ENCODE measurements at regions not wholly inside any gene's neighbourhood (a gene's known extent, or its start where the extent isn't known, plus 50 kb on each side); places are given as distances from the start of the nearest gene placed in this dataset.

DNA sequence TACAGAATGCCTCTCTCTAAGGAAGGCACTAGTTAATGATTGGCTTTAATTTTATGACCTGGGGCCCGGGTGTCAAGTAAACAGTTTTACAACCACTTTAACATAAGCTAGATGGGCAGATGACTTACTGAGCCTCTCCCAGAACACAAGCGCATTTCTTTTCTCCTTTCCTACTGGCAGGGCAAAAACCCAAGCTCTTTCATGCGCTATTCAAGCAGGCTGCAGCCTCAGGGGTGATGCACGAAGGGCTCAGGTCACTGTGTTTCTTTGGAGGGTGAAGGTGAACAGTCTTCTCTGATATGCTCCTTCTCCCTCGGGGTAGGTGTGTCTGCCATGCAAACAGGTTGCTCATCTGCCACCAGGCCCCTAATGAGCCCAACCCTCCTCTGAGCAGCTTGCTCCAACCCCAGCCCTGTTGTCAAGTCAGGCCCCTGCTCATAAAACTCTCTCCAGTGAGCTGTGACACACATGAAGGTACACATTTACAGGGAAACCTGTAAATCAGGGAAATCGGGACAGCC, 73.5 kb upstream of the CDH4 start (continued):
- TF ChIP-seq, protein P1, sequence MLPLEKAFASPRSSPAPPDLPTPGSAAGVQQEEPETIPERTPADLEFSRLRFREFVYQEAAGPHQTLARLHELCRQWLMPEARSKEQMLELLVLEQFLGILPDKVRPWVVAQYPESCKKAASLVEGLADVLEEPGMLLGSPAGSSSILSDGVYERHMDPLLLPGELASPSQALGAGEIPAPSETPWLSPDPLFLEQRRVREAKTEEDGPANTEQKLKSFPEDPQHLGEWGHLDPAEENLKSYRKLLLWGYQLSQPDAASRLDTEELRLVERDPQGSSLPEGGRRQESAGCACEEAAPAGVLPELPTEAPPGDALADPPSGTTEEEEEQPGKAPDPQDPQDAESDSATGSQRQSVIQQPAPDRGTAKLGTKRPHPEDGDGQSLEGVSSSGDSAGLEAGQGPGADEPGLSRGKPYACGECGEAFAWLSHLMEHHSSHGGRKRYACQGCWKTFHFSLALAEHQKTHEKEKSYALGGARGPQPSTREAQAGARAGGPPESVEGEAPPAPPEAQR (tag by site-specific recombination; IDR thresholded peaks at IDR 0.05): no peak
- no peak for TF ChIP-seq ZEB2 (tag by site-specific recombination; IDR thresholded peaks at IDR 0.05)
- no peak for TF ChIP-seq KLF8 (tag by site-specific recombination; IDR thresholded peaks at IDR 0.05)
- TF ChIP-seq, protein P2, sequence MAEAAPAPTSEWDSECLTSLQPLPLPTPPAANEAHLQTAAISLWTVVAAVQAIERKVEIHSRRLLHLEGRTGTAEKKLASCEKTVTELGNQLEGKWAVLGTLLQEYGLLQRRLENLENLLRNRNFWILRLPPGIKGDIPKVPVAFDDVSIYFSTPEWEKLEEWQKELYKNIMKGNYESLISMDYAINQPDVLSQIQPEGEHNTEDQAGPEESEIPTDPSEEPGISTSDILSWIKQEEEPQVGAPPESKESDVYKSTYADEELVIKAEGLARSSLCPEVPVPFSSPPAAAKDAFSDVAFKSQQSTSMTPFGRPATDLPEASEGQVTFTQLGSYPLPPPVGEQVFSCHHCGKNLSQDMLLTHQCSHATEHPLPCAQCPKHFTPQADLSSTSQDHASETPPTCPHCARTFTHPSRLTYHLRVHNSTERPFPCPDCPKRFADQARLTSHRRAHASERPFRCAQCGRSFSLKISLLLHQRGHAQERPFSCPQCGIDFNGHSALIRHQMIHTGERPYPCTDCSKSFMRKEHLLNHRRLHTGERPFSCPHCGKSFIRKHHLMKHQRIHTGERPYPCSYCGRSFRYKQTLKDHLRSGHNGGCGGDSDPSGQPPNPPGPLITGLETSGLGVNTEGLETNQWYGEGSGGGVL (tag by site-specific recombination; IDR thresholded peaks at IDR 0.05): no peak
- TF ChIP-seq REPIN1 (tag by site-specific recombination; IDR thresholded peaks at IDR 0.05; ENCODE audit: low read depth): no peak
- no peak for TF ChIP-seq ZNF626 (tag by site-specific recombination; IDR thresholded peaks at IDR 0.05)
- no peak for TF ChIP-seq ZNF239 (tag by site-specific recombination; IDR thresholded peaks at IDR 0.05)
- TF ChIP-seq, protein P3, sequence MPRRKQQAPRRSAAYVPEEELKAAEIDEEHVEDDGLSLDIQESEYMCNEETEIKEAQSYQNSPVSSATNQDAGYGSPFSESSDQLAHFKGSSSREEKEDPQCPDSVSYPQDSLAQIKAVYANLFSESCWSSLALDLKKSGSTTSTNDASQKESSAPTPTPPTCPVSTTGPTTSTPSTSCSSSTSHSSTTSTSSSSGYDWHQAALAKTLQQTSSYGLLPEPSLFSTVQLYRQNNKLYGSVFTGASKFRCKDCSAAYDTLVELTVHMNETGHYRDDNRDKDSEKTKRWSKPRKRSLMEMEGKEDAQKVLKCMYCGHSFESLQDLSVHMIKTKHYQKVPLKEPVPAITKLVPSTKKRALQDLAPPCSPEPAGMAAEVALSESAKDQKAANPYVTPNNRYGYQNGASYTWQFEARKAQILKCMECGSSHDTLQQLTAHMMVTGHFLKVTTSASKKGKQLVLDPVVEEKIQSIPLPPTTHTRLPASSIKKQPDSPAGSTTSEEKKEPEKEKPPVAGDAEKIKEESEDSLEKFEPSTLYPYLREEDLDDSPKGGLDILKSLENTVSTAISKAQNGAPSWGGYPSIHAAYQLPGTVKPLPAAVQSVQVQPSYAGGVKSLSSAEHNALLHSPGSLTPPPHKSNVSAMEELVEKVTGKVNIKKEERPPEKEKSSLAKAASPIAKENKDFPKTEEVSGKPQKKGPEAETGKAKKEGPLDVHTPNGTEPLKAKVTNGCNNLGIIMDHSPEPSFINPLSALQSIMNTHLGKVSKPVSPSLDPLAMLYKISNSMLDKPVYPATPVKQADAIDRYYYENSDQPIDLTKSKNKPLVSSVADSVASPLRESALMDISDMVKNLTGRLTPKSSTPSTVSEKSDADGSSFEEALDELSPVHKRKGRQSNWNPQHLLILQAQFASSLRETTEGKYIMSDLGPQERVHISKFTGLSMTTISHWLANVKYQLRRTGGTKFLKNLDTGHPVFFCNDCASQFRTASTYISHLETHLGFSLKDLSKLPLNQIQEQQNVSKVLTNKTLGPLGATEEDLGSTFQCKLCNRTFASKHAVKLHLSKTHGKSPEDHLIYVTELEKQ (tag by site-specific recombination; IDR thresholded peaks at IDR 0.05; ENCODE audit: borderline replicate concordance): no peak
- TF ChIP-seq, protein P4, sequence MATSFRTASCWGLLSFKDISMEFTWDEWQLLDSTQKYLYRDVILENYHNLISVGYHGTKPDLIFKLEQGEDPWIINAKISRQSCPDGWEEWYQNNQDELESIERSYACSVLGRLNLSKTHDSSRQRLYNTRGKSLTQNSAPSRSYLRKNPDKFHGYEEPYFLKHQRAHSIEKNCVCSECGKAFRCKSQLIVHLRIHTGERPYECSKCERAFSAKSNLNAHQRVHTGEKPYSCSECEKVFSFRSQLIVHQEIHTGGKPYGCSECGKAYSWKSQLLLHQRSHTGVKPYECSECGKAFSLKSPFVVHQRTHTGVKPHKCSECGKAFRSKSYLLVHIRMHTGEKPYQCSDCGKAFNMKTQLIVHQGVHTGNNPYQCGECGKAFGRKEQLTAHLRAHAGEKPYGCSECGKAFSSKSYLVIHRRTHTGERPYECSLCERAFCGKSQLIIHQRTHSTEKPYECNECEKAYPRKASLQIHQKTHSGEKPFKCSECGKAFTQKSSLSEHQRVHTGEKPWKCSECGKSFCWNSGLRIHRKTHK (tag by site-specific recombination; IDR thresholded peaks at IDR 0.05): no peak

DNA sequence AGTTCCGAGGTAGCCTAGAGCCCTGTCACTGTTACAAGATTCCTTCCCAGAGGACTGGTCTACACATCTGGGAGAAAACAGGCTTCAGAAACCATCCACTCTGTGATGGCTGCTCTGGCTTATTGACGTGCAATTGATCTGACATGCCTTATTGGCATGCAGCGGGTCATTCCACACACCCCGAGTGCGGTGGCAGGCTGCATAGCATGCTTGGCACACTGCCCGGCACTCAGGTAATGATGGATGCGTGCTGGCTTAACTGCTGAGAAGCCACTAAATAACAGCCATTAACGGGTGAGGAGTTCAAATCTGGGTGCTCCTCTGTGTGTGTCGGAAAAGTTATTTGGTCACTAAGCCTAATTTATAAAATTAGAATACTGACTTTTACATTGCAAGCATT, 67.9 kb upstream of the CDH4 start:
- ChIA-PET CTCF (no interaction called here), POLR2A (no interaction called here)
- TF ChIP-seq ZNF394 (tag by site-specific recombination; IDR thresholded peaks at IDR 0.05; ENCODE audit: borderline replicate concordance): no peak
- TF ChIP-seq ZNF292 (tag by site-specific recombination; IDR thresholded peaks at IDR 0.05; ENCODE audit: borderline replicate concordance, low read depth): no peak
- TF ChIP-seq, protein P5, sequence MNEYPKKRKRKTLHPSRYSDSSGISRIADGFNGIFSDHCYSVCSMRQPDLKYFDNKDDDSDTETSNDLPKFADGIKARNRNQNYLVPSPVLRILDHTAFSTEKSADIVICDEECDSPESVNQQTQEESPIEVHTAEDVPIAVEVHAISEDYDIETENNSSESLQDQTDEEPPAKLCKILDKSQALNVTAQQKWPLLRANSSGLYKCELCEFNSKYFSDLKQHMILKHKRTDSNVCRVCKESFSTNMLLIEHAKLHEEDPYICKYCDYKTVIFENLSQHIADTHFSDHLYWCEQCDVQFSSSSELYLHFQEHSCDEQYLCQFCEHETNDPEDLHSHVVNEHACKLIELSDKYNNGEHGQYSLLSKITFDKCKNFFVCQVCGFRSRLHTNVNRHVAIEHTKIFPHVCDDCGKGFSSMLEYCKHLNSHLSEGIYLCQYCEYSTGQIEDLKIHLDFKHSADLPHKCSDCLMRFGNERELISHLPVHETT (tag by site-specific recombination; IDR thresholded peaks at IDR 0.05): no peak
- TF ChIP-seq, protein P6, sequence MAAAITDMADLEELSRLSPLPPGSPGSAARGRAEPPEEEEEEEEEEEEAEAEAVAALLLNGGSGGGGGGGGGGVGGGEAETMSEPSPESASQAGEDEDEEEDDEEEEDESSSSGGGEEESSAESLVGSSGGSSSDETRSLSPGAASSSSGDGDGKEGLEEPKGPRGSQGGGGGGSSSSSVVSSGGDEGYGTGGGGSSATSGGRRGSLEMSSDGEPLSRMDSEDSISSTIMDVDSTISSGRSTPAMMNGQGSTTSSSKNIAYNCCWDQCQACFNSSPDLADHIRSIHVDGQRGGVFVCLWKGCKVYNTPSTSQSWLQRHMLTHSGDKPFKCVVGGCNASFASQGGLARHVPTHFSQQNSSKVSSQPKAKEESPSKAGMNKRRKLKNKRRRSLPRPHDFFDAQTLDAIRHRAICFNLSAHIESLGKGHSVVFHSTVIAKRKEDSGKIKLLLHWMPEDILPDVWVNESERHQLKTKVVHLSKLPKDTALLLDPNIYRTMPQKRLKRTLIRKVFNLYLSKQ (tag by site-specific recombination; IDR thresholded peaks at IDR 0.05; ENCODE audit: borderline replicate concordance): no peak
- no peak for TF ChIP-seq ZNF121 (tag by site-specific recombination; IDR thresholded peaks at IDR 0.05)
- no peak for TF ChIP-seq ZNF341 (tag by site-specific recombination; IDR thresholded peaks at IDR 0.05; ENCODE audit: low read depth)
- no peak for TF ChIP-seq ZNF354C (tag by site-specific recombination; IDR thresholded peaks at IDR 0.05; ENCODE audit: borderline replicate concordance, low read depth)
- no peak for TF ChIP-seq ZBTB20 (tag by site-specific recombination; IDR thresholded peaks at IDR 0.05)
- Histone ChIP-seq H3K9me3 (ENCODE audit: control insufficient read depth, insufficient read depth, low read depth, low read length) (no peaks in the 10 kb centered on the region), H3K36me3 (ENCODE audit: control insufficient read depth in 2 of 2, insufficient read depth in 1 of 2, low read length in 2 of 2) (no peaks in the 10 kb centered on the region), H3K4me1 (ENCODE audit: control insufficient read depth, insufficient read depth, low read length) (no peaks in the 10 kb centered on the region), H3K4me3 (ENCODE audit: low read depth, low read length) (no peak overlapping the region), H3K27ac (ENCODE audit: extremely low read depth, low read depth, low read length) (no peak overlapping the region)

All from HEK293 (cell line).